SHP77 treated with DMSO at 0.1 percent for 48 hours (cell line): ENCODE measurements at regions not wholly inside any gene's neighbourhood (a gene's known extent, or its start where the extent isn't known, plus 50 kb on each side); places are given as distances from the start of the nearest gene placed in this dataset.

Source experiments
- DNase-seq: peaks from one replicate; lab custom pipeline; 2025; lab: John Stamatoyannopoulos, UW

GRCh38 chrX:39805825-39806224, 291.9 kb downstream of the BCOR start:
- DNase-seq = no peak

GRCh38 chrX:39808471-39808917, 289.3 kb downstream of the BCOR start:
- no peak for DNase-seq

- no peak for DNase-seq
These were observed 288.4 kb downstream of the BCOR start for GRCh38 chrX:39809331-39809730.

GRCh38 chrX:39810901-39811300, 286.9 kb downstream of the BCOR start:
- no peak for DNase-seq

- no peak for DNase-seq
These were observed 286.4 kb downstream of the BCOR start for GRCh38 chrX:39811376-39811775.

GRCh38 chrX:39813631-39814277, 284.0 kb downstream of the BCOR start:
- DNase-seq = peak; percentile 59

GRCh38 chrX:39814391-39814790, 283.4 kb downstream of the BCOR start:
- peak; percentile 15 for DNase-seq

GRCh38 chrX:39815631-39816030, 282.1 kb downstream of the BCOR start:
- DNase-seq = no peak

GRCh38 chrX:39816871-39817731, 280.7 kb downstream of the BCOR start:
- no peak for DNase-seq

- DNase-seq = no peak
These were observed 279.8 kb downstream of the BCOR start for GRCh38 chrX:39817754-39818470.

- no peak for DNase-seq
These were observed 279.0 kb downstream of the BCOR start for GRCh38 chrX:39818750-39819149.

- DNase-seq = no peak
These were observed 277.6 kb downstream of the BCOR start for GRCh38 chrX:39819921-39820849.

GRCh38 chrX:39820938-39821708, 276.6 kb downstream of the BCOR start:
- no peak for DNase-seq

GRCh38 chrX:39821709-39822095, 276.1 kb downstream of the BCOR start:
- no peak for DNase-seq

GRCh38 chrX:39822133-39822748, 275.5 kb downstream of the BCOR start:
- no peak for DNase-seq

GRCh38 chrX:39823424-39823823, 274.3 kb downstream of the BCOR start:
- DNase-seq = no peak

- no peak for DNase-seq
These were observed 273.9 kb downstream of the BCOR start for GRCh38 chrX:39823854-39824253.

- no peak for DNase-seq
These were observed 270.8 kb downstream of the BCOR start for GRCh38 chrX:39826813-39827543.

- DNase-seq = no peak
These were observed 269.8 kb downstream of the BCOR start for GRCh38 chrX:39827951-39828350.

GRCh38 chrX:39828971-39829370, 268.8 kb downstream of the BCOR start:
- no peak for DNase-seq
